Inflammatory macrophage treated with lipopolysaccharide for 4 hours (primary cell): ENCODE measurements at regions not wholly inside any gene's neighbourhood (a gene's known extent, or its start where the extent isn't known, plus 50 kb on each side); places are given as distances from the start of the nearest gene placed in this dataset.
"Not testable (repeated sequence)": the region's sequence is repeated elsewhere in the genome, so short reads cannot be mapped to it uniquely, and the experiment has no call there.

Experiments
- DNase-seq: peaks from one replicate; pipeline ENCODE4 v3.0.0-alpha.2; 2020

GRCh38 chr11:105429096-105429910, 180.6 kb upstream of the GRIA4 start:
- DNase-seq: no peak

- no peak for DNase-seq
These were observed 202.8 kb upstream of the GRIA4 start for GRCh38 chr11:105407101-105407500.

- DNase-seq: no peak
These were observed 208.5 kb upstream of the GRIA4 start for GRCh38 chr11:105401269-105401809.

- DNase-seq: peak; percentile 66
These were observed 210.4 kb upstream of the GRIA4 start for GRCh38 chr11:105399511-105399910.

GRCh38 chr11:105398636-105399035, 211.2 kb upstream of the GRIA4 start:
- DNase-seq: no peak

- DNase-seq: no peak
These were observed 216.5 kb upstream of the GRIA4 start for GRCh38 chr11:105393326-105393725.

GRCh38 chr11:105392556-105392955, 217.3 kb upstream of the GRIA4 start:
- peak; percentile 58 for DNase-seq

GRCh38 chr11:105389952-105390351, 219.9 kb upstream of the GRIA4 start:
- DNase-seq: no peak

GRCh38 chr11:105388006-105388405, 221.9 kb upstream of the GRIA4 start:
- DNase-seq: peak; percentile 29

- DNase-seq: no peak
These were observed 227.9 kb upstream of the GRIA4 start for GRCh38 chr11:105381941-105382340.

- DNase-seq: no peak
These were observed 232.0 kb upstream of the GRIA4 start for GRCh38 chr11:105377870-105378269.

- DNase-seq: no peak
These were observed 232.6 kb upstream of the CARD18 start for GRCh38 chr11:105372206-105372605.

GRCh38 chr11:105371311-105371710, 231.7 kb upstream of the CARD18 start:
- no peak for DNase-seq

GRCh38 chr11:105368711-105369110, 229.1 kb upstream of the CARD18 start:
- DNase-seq: no peak

- no peak for DNase-seq
These were observed 227.6 kb upstream of the CARD18 start for GRCh38 chr11:105367129-105367528.

- DNase-seq: no peak
These were observed 222.1 kb upstream of the CARD18 start for GRCh38 chr11:105361651-105362050.

GRCh38 chr11:105357764-105358163, 218.2 kb upstream of the CARD18 start:
- DNase-seq: no peak

GRCh38 chr11:105357146-105357545, 217.6 kb upstream of the CARD18 start:
- DNase-seq: no peak

- not testable (repeated sequence) for DNase-seq
These were observed 210.3 kb upstream of the CARD18 start for GRCh38 chr11:105349867-105350266.

GRCh38 chr11:105344938-105345337, 205.4 kb upstream of the CARD18 start:
- DNase-seq: no peak

GRCh38 chr11:105334025-105334714, 194.6 kb upstream of the CARD18 start:
- no peak for DNase-seq

GRCh38 chr11:105333153-105333552, 193.6 kb upstream of the CARD18 start:
- no peak for DNase-seq

GRCh38 chr11:105332171-105332570, 192.6 kb upstream of the CARD18 start:
- no peak for DNase-seq

GRCh38 chr11:105328061-105328460, 188.5 kb upstream of the CARD18 start:
- no peak for DNase-seq
